ENCODE measurements at regions not wholly inside any gene's neighbourhood (a gene's known extent, or its start where the extent isn't known, plus 50 kb on each side); places are given as distances from the start of the nearest gene placed in this dataset.
A peak's percentile ranks its signal among the peaks of the same experiment; 100 is the strongest.

DNA sequence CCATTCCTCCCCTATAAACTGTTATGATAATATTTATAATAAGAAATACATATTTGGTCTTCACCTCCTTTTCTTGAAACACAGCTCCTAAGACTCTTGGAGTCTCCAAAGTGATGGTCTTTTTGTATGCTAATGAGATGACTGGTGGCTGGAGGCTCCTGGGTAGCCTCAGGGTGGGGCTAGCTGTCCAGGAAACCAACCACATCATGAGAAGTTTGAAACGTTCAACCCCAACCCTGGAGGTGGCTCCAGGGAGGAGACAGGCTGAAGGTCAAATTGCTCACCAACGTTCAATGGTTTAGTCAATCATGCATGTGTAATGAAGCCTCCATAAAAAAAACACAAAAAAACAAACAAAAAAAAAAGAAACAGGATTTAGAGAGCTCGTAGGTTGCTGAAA lies 298.7 kb upstream of the MGAT5 start:
- ChIA-PET CTCF (no interaction called here), POLR2A (no interaction called here)
- DNase-seq (ENCODE audit: extremely low spot score), result no peak
- peak; percentile 12 for TF ChIP-seq CTCF (IDR thresholded peaks at IDR 0.05; ENCODE audit: control extremely low read depth, extremely low read depth, low read depth, missing control alignments)

GRCh38 chr2:133956434-133956935 lies 297.4 kb upstream of the MGAT5 start:
- CTCF ChIA-PET, result interaction anchor here (1.2 kb wide), 1 partner anchor 14 kb away, joined by 3 read pairs; no protein-coding TSS in a partner anchor
- POLR2A ChIA-PET, result no interaction called here
- no peak for DNase-seq (ENCODE audit: extremely low spot score)
- TF ChIP-seq CTCF (IDR thresholded peaks at IDR 0.05; ENCODE audit: control extremely low read depth, extremely low read depth, low read depth, missing control alignments), result no peak

DNA sequence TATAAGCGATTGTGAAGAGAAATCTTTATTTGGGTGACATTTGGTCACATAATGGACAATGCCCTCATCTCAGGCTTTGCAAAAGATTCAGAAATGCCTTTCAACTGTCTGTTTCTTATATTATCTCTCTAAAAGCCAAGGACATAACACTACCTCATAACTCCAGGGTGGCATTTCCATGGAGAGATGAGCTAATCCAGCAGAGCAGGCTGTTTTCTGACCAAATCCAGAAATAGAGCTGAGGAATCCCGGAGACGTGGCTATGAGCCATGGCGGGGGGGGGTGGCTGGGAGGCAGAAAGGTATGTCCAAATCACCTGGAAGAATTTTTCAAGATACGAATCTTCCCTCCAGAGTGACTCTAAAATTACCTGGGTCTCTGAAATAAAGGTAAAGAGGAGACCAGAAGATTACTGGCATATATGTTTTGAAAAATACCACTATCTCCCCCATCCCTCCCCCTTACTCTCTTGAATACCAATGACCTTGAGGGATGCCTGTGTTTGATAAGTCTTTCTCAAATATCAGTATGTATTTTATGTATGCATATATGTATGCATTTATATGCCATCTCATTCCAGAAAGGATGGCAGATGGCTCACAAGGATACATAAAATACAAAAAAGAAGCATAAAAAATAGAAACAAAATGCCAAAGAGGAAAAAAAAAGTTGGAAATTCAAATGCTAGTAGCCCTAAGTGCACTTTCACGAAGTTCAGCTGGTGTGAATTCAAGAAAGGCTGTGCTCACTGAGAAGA lies 296.0 kb upstream of the MGAT5 start:
- ChIA-PET CTCF (interaction anchor here (0.7 to 1.9 kb wide), 3 partner anchors 8 to 14 kb away, joined by 3 to 6 read pairs (median 5); no protein-coding TSS in a partner anchor), POLR2A (no interaction called here)
- no peak for TF ChIP-seq CTCF (IDR thresholded peaks at IDR 0.05; ENCODE audit: control extremely low read depth, extremely low read depth, low read depth, missing control alignments)
- no peak for DNase-seq (ENCODE audit: extremely low spot score)

DNA sequence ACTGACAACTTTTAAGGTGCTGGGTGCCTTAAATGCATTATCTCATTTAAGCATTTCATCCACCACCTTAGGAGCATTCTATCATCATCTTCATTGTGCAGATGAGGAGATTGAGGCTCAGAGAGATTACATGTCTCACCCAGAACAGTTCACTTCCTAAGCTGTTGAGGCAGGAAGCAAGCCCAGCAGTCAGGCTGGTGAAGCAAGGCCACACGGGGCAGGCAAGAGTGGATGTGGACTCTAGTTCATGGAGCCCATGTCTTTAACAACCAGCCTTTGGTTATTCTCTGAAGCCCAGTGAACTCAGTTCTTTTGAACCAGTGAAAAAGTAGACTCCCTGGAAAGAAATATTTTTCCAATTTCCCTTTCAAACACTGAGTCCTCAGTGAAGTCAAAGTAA lies 294.8 kb upstream of the MGAT5 start:
- ChIA-PET POLR2A (no interaction called here), CTCF (interaction anchor here (1.9 kb wide), 1 partner anchor 10 kb away, joined by 5 read pairs; no protein-coding TSS in a partner anchor)
- no peak for TF ChIP-seq CTCF (IDR thresholded peaks at IDR 0.05; ENCODE audit: control extremely low read depth, extremely low read depth, low read depth, missing control alignments)
- DNase-seq (ENCODE audit: extremely low spot score), result no peak

GRCh38 chr2:133966720-133967304 lies 287.1 kb upstream of the MGAT5 start:
- ChIA-PET POLR2A (no interaction called here), CTCF (no interaction called here)
- no peak for TF ChIP-seq CTCF (IDR thresholded peaks at IDR 0.05; ENCODE audit: control extremely low read depth, extremely low read depth, low read depth, missing control alignments)
- DNase-seq (ENCODE audit: extremely low spot score), result no peak

- ChIA-PET POLR2A (no interaction called here), CTCF (no interaction called here)
- no peak for DNase-seq (ENCODE audit: extremely low spot score)
- no peak for TF ChIP-seq CTCF (IDR thresholded peaks at IDR 0.05; ENCODE audit: control extremely low read depth, extremely low read depth, low read depth, missing control alignments)
Observed at GRCh38 chr2:133967326-133967725, 286.5 kb upstream of the MGAT5 start.

All from GM10248 (cell line).